Neural cell (in vitro differentiated cells): ENCODE measurements at regions not wholly inside any gene's neighbourhood (a gene's known extent, or its start where the extent isn't known, plus 50 kb on each side); places are given as distances from the start of the nearest gene placed in this dataset.

Source experiments
- H2AFZ ChIP-seq: fragments of 200-600, 300-800 bp; sonication (generic), shearing (Covaris generic); 2 replicates; pipeline ENCODE4 v1.6.0; 2014; ENCODE audit warnings: low read depth, mild to moderate bottlenecking, antibody characterized with exemption, low read length, moderate library complexity
- H3F3A ChIP-seq: fragments of 200-600 bp; shearing (Covaris generic); 2 replicates; pipeline ENCODE4 v1.6.1; 2016; ENCODE audit warnings: mild to moderate bottlenecking, moderate library complexity, mixed read lengths, antibody characterized with exemption, low read length; ENCODE audit not compliant: insufficient read depth, poor library complexity, severe bottlenecking
- H3K27ac ChIP-seq: fragments of 200-600, 300-800 bp; sonication (generic), shearing (Covaris generic); 2 replicates; pipeline ENCODE4 v1.5.1; 2014; ENCODE audit warnings: mild to moderate bottlenecking, low read length, moderate library complexity
- H3K27me3 ChIP-seq: fragments of 300-800, 200-600 bp; sonication (generic), shearing (Covaris generic); 2 replicates; pipeline ENCODE4 v1.6.0; 2014; ENCODE audit warnings: mild to moderate bottlenecking, low read depth, low read length, moderate library complexity; ENCODE audit not compliant: insufficient read depth
- H3K36me3 ChIP-seq: fragments of 300-800, 200-600 bp; sonication (generic), shearing (Covaris generic); 2 replicates; pipeline ENCODE4 v1.5.1; 2014; ENCODE audit warnings: mild to moderate bottlenecking, antibody characterized with exemption, low read length, moderate library complexity; ENCODE audit not compliant: insufficient read depth
- H3K4me2 ChIP-seq: fragments of 300-800, 200-600 bp; sonication (generic), shearing (Covaris generic); 2 replicates; pipeline ENCODE4 v1.6.0; 2014; ENCODE audit warnings: mild to moderate bottlenecking, low read length
- H3K4me3 ChIP-seq: fragments of 300-800, 200-600 bp; sonication (generic), shearing (Covaris generic); 2 replicates; pipeline ENCODE4 v1.5.1; 2014; ENCODE audit warnings: mild to moderate bottlenecking, low read length, moderate library complexity
- H3K79me2 ChIP-seq: fragments of 200-600 bp; shearing (Covaris generic); replicated peaks from 2 replicates; pipeline ENCODE4 v1.6.0; 2014; ENCODE audit warnings: mild to moderate bottlenecking, low read length, moderate library complexity; ENCODE audit not compliant: insufficient read depth
- H3K9ac ChIP-seq: fragments of 300-800, 200-600 bp; sonication (generic), shearing (Covaris generic); 2 replicates; pipeline ENCODE4 v1.6.1; 2016; ENCODE audit warnings: mild to moderate bottlenecking, low read length, mixed read lengths
- H3K9me2 ChIP-seq: fragments of 200-600 bp; shearing (Covaris generic); 2 replicates; pipeline ENCODE4 v1.6.1; 2016; ENCODE audit warnings: mild to moderate bottlenecking, low read length, mixed read lengths; ENCODE audit not compliant: insufficient read depth
- H3K9me3 ChIP-seq: fragments of 200-600, 300-800 bp; sonication (generic), shearing (Covaris generic); 2 replicates; pipeline ENCODE4 v1.6.1; 2016; ENCODE audit warnings: mild to moderate bottlenecking, mixed run types, low read length, moderate library complexity, mixed read lengths
- H4K20me1 ChIP-seq: fragments of 200-600 bp; shearing (Covaris generic); 2 replicates; pipeline ENCODE4 v1.6.1; 2016; ENCODE audit warnings: mild to moderate bottlenecking, mixed run types; ENCODE audit not compliant: insufficient read depth
- EP300 ChIP-seq: fragments of 450-650 bp; conservative IDR thresholded peaks from 2 replicates; pipeline ENCODE4 v1.6.1; 2014; ENCODE audit warnings: antibody characterized with exemption, mild to moderate bottlenecking, moderate library complexity; ENCODE audit not compliant: poor library complexity, severe bottlenecking
- EZH2 ChIP-seq: fragments of 200-600, 300-800 bp; shearing (Covaris generic), sonication (generic); IDR thresholded peaks from 2 replicates; pipeline ENCODE4 v1.6.1; 2014; ENCODE audit warnings: antibody characterized with exemption, low read length, borderline replicate concordance, mild to moderate bottlenecking; ENCODE audit not compliant: insufficient read depth, poor library complexity, severe bottlenecking
- MXI1 ChIP-seq: fragments of 450-650 bp; conservative IDR thresholded peaks from 2 replicates; pipeline ENCODE4 v1.6.1; 2014; ENCODE audit warnings: antibody characterized with exemption, mild to moderate bottlenecking; ENCODE audit not compliant: poor library complexity, severe bottlenecking
- POLR2AphosphoS5 ChIP-seq: IDR thresholded peaks from 2 replicates; pipeline ENCODE4 v1.6.1; 2012
- RAD21 ChIP-seq: fragments of 450-650 bp; conservative IDR thresholded peaks from 2 replicates; pipeline ENCODE4 v1.6.1; 2014; ENCODE audit warnings: antibody characterized with exemption, mild to moderate bottlenecking, moderate library complexity
- SMC3 ChIP-seq: fragments of 450-650 bp; conservative IDR thresholded peaks from 2 replicates; pipeline ENCODE4 v1.6.1; 2014; ENCODE audit warnings: antibody characterized with exemption, mild to moderate bottlenecking, moderate library complexity; ENCODE audit not compliant: poor library complexity
- TAF1 ChIP-seq: IDR thresholded peaks from 2 replicates; pipeline ENCODE4 v1.6.1; 2012; ENCODE audit warnings: low read depth
- TF ChIP-seq, protein P1 (sequence below): fragments of 450-650 bp; IDR thresholded peaks from 2 replicates; pipeline ENCODE4 v1.5.1; 2014; ENCODE audit warnings: antibody characterized with exemption, mild to moderate bottlenecking, moderate library complexity; ENCODE audit not compliant: poor library complexity, severe bottlenecking
- TF ChIP-seq, protein P2 (sequence below): IDR thresholded peaks from 2 replicates; pipeline ENCODE4 v1.6.1; 2012; ENCODE audit warnings: borderline replicate concordance

DNA sequence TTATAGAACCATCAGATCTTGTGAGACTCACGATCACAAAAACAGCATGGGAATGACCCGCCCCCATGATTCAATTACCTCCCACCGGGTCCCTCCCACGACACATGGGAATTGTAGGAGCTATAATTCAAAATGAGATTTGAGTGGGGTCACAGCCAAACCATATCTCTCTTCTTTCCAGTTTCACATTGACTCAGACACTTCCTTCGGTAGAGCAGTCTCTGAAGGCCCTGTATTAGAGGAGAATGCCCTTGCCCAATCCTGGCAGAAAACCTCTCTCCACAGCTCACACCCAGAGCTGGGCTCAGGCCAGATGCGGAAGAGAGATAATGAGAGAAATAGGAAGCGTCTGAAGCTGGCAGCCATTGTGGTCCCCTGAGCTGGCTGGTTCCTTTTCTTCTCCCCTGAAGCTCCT, 72.4 kb upstream of the CLDN10 start:
- Histone ChIP-seq H3K9me2 (no peaks in the 10 kb centered on the region), H3K79me2 (no peaks in the 10 kb centered on the region)

DNA sequence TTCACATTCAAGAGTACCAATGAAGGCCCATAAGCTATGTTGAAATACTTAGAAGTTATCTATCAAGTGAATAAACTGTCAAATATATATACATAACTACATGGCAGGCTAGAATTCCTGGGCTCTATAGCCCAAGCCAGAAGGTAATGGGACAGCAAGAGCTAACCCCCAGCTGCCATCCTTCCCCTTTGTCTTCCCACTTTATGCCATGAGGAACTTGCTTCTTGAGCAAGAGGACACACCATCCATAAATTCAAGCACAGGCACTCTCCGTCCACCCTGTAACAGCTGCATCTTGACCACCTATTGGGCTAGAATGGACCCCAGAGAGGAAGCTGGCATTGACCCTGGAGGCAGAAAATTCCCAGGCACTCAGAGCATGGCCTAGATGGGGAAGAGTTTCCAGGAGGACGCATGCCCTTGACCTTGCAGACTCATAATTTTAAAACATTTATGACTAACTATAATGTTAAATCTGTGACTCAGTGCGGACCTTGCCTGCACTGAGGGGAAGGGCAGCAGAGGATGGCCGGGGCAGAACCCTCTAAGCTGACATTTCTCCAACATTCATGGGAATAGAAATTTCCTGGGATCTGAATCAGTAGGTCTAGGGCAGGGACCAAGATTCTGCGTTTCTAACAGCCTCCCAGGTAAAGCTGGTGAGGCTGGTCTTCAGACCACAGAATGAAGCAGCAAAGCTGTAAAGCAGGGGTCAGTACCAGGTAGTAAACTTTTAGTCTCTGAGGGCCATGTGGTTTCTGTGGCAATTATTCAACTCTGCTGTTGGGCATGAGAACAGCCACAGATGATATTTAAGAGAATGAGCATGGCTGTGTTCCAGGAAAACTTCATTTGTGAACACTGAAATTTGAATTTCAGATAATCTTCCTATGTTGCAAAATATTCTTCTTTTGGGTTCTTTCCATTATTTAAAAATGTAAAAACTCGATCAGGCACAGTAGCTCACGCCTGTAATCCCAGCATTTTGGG, 71.4 kb upstream of the CLDN10 start:
- no peaks in the 10 kb centered on the region for H3F3A ChIP-seq
- no peaks in the 10 kb centered on the region for H4K20me1 ChIP-seq
- H3K9me3 ChIP-seq, result no peaks in the 10 kb centered on the region
- TF ChIP-seq POLR2AphosphoS5 (no peak), MXI1 (no peak), EP300 (no peak), TAF1 (no peak), EZH2 (no peak)
- TF ChIP-seq, protein P1, sequence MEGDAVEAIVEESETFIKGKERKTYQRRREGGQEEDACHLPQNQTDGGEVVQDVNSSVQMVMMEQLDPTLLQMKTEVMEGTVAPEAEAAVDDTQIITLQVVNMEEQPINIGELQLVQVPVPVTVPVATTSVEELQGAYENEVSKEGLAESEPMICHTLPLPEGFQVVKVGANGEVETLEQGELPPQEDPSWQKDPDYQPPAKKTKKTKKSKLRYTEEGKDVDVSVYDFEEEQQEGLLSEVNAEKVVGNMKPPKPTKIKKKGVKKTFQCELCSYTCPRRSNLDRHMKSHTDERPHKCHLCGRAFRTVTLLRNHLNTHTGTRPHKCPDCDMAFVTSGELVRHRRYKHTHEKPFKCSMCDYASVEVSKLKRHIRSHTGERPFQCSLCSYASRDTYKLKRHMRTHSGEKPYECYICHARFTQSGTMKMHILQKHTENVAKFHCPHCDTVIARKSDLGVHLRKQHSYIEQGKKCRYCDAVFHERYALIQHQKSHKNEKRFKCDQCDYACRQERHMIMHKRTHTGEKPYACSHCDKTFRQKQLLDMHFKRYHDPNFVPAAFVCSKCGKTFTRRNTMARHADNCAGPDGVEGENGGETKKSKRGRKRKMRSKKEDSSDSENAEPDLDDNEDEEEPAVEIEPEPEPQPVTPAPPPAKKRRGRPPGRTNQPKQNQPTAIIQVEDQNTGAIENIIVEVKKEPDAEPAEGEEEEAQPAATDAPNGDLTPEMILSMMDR, result no peak
- no peak overlapping the region for H3K4me3 ChIP-seq
- no peaks in the 10 kb centered on the region for H3K36me3 ChIP-seq
- no peaks in the 10 kb centered on the region for H3K9me2 ChIP-seq
- no peak overlapping the region for H3K4me2 ChIP-seq
- H3K79me2 ChIP-seq, result no peaks in the 10 kb centered on the region
- no peak overlapping the region for H2AFZ ChIP-seq
- H3K27ac ChIP-seq, result no peak overlapping the region
- no peaks in the 10 kb centered on the region for H3K27me3 ChIP-seq
- H3K9ac ChIP-seq, result no peak overlapping the region

More for the DNA sequence above, 72.4 kb upstream of the CLDN10 start:
- H3K4me3 ChIP-seq, result no peak overlapping the region
- H3K9me3 ChIP-seq, result no peaks in the 10 kb centered on the region
- TF ChIP-seq SMC3, result no peak
- TF ChIP-seq, protein P2, sequence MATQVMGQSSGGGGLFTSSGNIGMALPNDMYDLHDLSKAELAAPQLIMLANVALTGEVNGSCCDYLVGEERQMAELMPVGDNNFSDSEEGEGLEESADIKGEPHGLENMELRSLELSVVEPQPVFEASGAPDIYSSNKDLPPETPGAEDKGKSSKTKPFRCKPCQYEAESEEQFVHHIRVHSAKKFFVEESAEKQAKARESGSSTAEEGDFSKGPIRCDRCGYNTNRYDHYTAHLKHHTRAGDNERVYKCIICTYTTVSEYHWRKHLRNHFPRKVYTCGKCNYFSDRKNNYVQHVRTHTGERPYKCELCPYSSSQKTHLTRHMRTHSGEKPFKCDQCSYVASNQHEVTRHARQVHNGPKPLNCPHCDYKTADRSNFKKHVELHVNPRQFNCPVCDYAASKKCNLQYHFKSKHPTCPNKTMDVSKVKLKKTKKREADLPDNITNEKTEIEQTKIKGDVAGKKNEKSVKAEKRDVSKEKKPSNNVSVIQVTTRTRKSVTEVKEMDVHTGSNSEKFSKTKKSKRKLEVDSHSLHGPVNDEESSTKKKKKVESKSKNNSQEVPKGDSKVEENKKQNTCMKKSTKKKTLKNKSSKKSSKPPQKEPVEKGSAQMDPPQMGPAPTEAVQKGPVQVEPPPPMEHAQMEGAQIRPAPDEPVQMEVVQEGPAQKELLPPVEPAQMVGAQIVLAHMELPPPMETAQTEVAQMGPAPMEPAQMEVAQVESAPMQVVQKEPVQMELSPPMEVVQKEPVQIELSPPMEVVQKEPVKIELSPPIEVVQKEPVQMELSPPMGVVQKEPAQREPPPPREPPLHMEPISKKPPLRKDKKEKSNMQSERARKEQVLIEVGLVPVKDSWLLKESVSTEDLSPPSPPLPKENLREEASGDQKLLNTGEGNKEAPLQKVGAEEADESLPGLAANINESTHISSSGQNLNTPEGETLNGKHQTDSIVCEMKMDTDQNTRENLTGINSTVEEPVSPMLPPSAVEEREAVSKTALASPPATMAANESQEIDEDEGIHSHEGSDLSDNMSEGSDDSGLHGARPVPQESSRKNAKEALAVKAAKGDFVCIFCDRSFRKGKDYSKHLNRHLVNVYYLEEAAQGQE, result no peak
- TF ChIP-seq MXI1, result no peak
- TF ChIP-seq, protein P1, result no peak
- TF ChIP-seq EZH2, result no peak
- TF ChIP-seq RAD21, result no peak
- no peak for TF ChIP-seq EP300
- TF ChIP-seq POLR2AphosphoS5, result no peak
- no peaks in the 10 kb centered on the region for H3F3A ChIP-seq
- no peak overlapping the region for H2AFZ ChIP-seq
- H3K36me3 ChIP-seq, result no peaks in the 10 kb centered on the region
- H3K27me3 ChIP-seq, result no peaks in the 10 kb centered on the region
- H4K20me1 ChIP-seq, result no peaks in the 10 kb centered on the region
- H3K4me2 ChIP-seq, result no peak overlapping the region
- H3K27ac ChIP-seq, result no peak overlapping the region
- H3K9ac ChIP-seq, result no peak overlapping the region
